ENCODE measurements at regions not wholly inside any gene's neighbourhood (a gene's known extent, or its start where the extent isn't known, plus 50 kb on each side); places are given as distances from the start of the nearest gene placed in this dataset.

DNA sequence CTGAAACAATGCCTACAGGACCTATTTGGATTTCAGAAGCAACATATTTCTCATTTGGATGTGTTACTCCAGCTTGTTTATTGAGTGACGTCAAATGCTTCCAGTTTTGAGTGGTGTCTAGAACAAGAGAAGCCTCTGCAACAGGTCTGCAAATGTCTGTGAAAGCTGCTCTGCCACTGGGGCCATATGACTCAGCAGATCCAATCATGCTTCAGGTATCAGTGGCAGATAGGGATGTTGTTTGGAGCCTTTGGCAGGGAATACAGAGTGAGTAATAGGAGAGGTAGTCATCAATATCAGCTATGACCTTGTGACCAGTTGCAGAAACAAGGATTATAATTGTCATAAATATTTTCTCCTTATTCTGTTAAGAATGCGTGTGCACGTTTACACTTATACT lies 141.1 kb upstream of the ZXDA start:
- Histone ChIP-seq H3K4me1 (replicated peaks in 1 of 2; ENCODE audit: control insufficient read depth in 2 of 2, insufficient read depth in 2 of 2, low read length in 2 of 2) (no peaks in the 10 kb centered on the region), H3K79me2 (ENCODE audit: control insufficient read depth, insufficient read depth, low read length) (no peaks in the 10 kb centered on the region), H3K4me2 (ENCODE audit: insufficient read depth, low read length) (no peak overlapping the region), H3K27ac (ENCODE audit: extremely low read depth, low read depth, low read length) (no peak overlapping the region), H4K20me1 (replicated peaks; ENCODE audit: control insufficient read depth, insufficient read depth, low read length) (no peaks in the 10 kb centered on the region), H3K9me3 (replicated peaks; ENCODE audit: control insufficient read depth, insufficient read depth, low read depth, low read length) (no peaks in the 10 kb centered on the region), H3K4me3 (no peak overlapping the region), H3K9me1 (ENCODE audit: control insufficient read depth, insufficient read depth, low read length) (no peaks in the 10 kb centered on the region), H3K36me3 (ENCODE audit: control insufficient read depth, insufficient read depth, low read length) (no peaks in the 10 kb centered on the region), H3K9ac (ENCODE audit: insufficient read depth in 1 of 2, low read depth in 2 of 2, low read length in 2 of 2) (no peak overlapping the region), H2AFZ (ENCODE audit: low read depth, low read length) (no peak overlapping the region), H3K27me3 (ENCODE audit: control insufficient read depth in 2 of 2, insufficient read depth in 2 of 2, low read length in 2 of 2) (no peaks in the 10 kb centered on the region)
- POLR2A ChIA-PET = interaction anchor here (0.6 kb wide), 1 partner anchor 131 kb away, joined by 3 read pairs; no protein-coding TSS in a partner anchor
- CTCF ChIA-PET (ENCODE audit: low intra/inter-chr PET ratio) = no interaction called here
- in situ Hi-C loops (cut with MboI) = no loop called here
- ATAC-seq (no peak), FAIRE-seq (no peak), DNase-seq (ENCODE audit: extremely low read depth in 1 of 4, low spot score in 3 of 4) (no peak)
- BruUV-seq (replicated peaks) = no TSS peak
- intact Hi-C loops (cut with micrococcal nuclease) = no loop called here
- WGBS (ENCODE audit: insufficient coverage, low coverage, missing lambda C conversion rate) = 0% methylated on average over 3 of the region's 3 CpGs
- no peak for TF ChIP-seq ZNF79 (CRISPR knock-in tag; IDR thresholded peaks at IDR 0.05; ENCODE audit: low read depth)
- TF ChIP-seq, protein P1, sequence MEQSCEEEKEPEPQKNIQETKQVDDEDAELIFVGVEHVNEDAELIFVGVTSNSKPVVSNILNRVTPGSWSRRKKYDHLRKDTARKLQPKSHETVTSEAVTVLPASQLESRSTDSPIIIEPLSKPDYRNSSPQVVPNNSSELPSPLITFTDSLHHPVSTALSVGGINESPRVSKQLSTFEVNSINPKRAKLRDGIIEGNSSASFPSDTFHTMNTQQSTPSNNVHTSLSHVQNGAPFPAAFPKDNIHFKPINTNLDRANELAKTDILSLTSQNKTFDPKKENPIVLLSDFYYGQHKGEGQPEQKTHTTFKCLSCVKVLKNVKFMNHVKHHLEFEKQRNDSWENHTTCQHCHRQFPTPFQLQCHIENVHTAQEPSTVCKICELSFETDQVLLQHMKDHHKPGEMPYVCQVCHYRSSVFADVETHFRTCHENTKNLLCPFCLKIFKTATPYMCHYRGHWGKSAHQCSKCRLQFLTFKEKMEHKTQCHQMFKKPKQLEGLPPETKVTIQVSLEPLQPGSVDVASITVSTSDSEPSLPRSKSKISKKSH (CRISPR knock-in tag; IDR thresholded peaks at IDR 0.05) = no peak
- TF ChIP-seq, protein P2, sequence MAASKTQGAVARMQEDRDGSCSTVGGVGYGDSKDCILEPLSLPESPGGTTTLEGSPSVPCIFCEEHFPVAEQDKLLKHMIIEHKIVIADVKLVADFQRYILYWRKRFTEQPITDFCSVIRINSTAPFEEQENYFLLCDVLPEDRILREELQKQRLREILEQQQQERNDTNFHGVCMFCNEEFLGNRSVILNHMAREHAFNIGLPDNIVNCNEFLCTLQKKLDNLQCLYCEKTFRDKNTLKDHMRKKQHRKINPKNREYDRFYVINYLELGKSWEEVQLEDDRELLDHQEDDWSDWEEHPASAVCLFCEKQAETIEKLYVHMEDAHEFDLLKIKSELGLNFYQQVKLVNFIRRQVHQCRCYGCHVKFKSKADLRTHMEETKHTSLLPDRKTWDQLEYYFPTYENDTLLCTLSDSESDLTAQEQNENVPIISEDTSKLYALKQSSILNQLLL (CRISPR knock-in tag; IDR thresholded peaks at IDR 0.05; ENCODE audit: borderline replicate concordance) = no peak
- TF ChIP-seq, protein P3, sequence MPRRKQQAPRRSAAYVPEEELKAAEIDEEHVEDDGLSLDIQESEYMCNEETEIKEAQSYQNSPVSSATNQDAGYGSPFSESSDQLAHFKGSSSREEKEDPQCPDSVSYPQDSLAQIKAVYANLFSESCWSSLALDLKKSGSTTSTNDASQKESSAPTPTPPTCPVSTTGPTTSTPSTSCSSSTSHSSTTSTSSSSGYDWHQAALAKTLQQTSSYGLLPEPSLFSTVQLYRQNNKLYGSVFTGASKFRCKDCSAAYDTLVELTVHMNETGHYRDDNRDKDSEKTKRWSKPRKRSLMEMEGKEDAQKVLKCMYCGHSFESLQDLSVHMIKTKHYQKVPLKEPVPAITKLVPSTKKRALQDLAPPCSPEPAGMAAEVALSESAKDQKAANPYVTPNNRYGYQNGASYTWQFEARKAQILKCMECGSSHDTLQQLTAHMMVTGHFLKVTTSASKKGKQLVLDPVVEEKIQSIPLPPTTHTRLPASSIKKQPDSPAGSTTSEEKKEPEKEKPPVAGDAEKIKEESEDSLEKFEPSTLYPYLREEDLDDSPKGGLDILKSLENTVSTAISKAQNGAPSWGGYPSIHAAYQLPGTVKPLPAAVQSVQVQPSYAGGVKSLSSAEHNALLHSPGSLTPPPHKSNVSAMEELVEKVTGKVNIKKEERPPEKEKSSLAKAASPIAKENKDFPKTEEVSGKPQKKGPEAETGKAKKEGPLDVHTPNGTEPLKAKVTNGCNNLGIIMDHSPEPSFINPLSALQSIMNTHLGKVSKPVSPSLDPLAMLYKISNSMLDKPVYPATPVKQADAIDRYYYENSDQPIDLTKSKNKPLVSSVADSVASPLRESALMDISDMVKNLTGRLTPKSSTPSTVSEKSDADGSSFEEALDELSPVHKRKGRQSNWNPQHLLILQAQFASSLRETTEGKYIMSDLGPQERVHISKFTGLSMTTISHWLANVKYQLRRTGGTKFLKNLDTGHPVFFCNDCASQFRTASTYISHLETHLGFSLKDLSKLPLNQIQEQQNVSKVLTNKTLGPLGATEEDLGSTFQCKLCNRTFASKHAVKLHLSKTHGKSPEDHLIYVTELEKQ (CRISPR knock-in tag; IDR thresholded peaks at IDR 0.05) = no peak
- TF ChIP-seq BCL6 (CRISPR knock-in tag; IDR thresholded peaks at IDR 0.05) = no peak
- TF ChIP-seq ZFP36 (IDR thresholded peaks at IDR 0.05; ENCODE audit: low read depth, low read length, partially characterized antibody) = no peak
- TF ChIP-seq ZFP1 (CRISPR knock-in tag; IDR thresholded peaks at IDR 0.05) = no peak
- TF ChIP-seq ZKSCAN1 (IDR thresholded peaks at IDR 0.05; ENCODE audit: low read depth, low read length) = no peak
- TF ChIP-seq FOS (IDR thresholded peaks at IDR 0.05; ENCODE audit: extremely low read depth, insufficient read length) = no peak
- no peak for TF ChIP-seq E2F3 (CRISPR knock-in tag; IDR thresholded peaks at IDR 0.05)
- TF ChIP-seq, protein P4, sequence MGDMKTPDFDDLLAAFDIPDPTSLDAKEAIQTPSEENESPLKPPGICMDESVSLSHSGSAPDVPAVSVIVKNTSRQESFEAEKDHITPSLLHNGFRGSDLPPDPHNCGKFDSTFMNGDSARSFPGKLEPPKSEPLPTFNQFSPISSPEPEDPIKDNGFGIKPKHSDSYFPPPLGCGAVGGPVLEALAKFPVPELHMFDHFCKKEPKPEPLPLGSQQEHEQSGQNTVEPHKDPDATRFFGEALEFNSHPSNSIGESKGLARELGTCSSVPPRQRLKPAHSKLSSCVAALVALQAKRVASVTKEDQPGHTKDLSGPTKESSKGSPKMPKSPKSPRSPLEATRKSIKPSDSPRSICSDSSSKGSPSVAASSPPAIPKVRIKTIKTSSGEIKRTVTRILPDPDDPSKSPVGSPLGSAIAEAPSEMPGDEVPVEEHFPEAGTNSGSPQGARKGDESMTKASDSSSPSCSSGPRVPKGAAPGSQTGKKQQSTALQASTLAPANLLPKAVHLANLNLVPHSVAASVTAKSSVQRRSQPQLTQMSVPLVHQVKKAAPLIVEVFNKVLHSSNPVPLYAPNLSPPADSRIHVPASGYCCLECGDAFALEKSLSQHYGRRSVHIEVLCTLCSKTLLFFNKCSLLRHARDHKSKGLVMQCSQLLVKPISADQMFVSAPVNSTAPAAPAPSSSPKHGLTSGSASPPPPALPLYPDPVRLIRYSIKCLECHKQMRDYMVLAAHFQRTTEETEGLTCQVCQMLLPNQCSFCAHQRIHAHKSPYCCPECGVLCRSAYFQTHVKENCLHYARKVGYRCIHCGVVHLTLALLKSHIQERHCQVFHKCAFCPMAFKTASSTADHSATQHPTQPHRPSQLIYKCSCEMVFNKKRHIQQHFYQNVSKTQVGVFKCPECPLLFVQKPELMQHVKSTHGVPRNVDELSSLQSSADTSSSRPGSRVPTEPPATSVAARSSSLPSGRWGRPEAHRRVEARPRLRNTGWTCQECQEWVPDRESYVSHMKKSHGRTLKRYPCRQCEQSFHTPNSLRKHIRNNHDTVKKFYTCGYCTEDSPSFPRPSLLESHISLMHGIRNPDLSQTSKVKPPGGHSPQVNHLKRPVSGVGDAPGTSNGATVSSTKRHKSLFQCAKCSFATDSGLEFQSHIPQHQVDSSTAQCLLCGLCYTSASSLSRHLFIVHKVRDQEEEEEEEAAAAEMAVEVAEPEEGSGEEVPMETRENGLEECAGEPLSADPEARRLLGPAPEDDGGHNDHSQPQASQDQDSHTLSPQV (IDR thresholded peaks at IDR 0.05) = no peak
- no peak for TF ChIP-seq GATA2 (CRISPR knock-in tag; IDR thresholded peaks at IDR 0.05)
- no peak for TF ChIP-seq SIRT6 (IDR thresholded peaks at IDR 0.05; ENCODE audit: low read depth, low read length)
- TF ChIP-seq TRIM24 (IDR thresholded peaks at IDR 0.05) = no peak
